ENCODE measurements at regions not wholly inside any gene's neighbourhood (a gene's known extent, or its start where the extent isn't known, plus 50 kb on each side); places are given as distances from the start of the nearest gene placed in this dataset.

DNA sequence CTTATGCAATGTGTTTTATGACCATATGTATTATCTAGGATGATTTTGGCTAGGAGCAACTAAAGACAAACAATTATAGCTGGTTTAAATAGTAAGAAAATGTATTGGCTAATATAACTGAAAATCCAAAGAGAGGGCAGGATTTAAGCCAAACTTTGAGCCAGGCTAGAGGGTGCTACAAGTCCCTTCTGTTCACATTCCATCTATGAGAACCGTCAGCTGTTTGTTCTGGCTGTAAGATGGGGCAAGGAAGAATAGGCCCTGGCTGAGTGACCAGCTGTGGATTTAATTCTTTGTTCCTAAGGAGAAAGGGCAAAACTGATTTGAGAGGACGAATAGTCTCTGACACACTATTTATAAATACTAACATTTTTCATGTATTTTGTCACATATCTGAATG, 79.2 kb upstream of the UGT8 start:
- TF ChIP-seq, protein P1, sequence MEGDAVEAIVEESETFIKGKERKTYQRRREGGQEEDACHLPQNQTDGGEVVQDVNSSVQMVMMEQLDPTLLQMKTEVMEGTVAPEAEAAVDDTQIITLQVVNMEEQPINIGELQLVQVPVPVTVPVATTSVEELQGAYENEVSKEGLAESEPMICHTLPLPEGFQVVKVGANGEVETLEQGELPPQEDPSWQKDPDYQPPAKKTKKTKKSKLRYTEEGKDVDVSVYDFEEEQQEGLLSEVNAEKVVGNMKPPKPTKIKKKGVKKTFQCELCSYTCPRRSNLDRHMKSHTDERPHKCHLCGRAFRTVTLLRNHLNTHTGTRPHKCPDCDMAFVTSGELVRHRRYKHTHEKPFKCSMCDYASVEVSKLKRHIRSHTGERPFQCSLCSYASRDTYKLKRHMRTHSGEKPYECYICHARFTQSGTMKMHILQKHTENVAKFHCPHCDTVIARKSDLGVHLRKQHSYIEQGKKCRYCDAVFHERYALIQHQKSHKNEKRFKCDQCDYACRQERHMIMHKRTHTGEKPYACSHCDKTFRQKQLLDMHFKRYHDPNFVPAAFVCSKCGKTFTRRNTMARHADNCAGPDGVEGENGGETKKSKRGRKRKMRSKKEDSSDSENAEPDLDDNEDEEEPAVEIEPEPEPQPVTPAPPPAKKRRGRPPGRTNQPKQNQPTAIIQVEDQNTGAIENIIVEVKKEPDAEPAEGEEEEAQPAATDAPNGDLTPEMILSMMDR (IDR thresholded peaks at IDR 0.05) = no peak
- no peak for TF ChIP-seq POLR2A (IDR thresholded peaks at IDR 0.05)

Measured in upper lobe of left lung (tissue), 4 donors.